ENCODE measurements at regions not wholly inside any gene's neighbourhood (a gene's known extent, or its start where the extent isn't known, plus 50 kb on each side); places are given as distances from the start of the nearest gene placed in this dataset.

GRCh38 chr2:226611196-226611943 lies 188.2 kb downstream of the IRS1 start:
- no peak overlapping the region for H3K4me3 ChIP-seq
- no peak for TF ChIP-seq CTCF (IDR thresholded peaks at IDR 0.05)
- no peak for DNase-seq (ENCODE audit: low spot score)
- H3K27ac ChIP-seq, result no peak overlapping the region

DNA sequence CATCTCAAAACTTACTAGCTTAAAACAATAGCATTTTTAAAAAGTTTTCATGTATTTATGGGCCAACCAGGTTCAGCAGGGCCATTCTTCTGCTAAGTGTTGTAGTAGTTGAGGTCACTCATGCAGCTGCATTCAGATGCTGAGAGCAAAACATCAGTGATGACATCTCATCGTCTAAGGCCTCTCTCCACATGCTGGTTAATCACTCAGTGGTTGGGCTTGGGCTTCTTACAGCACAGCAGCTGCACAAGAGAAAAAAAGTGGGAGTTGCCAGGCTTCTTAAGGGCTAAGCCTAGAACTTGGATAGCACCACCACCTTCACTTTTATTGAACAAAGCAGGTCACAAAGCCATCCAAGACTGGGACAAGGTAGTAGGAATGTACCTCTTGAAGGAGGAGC lies 190.3 kb downstream of the IRS1 start:
- Histone ChIP-seq H3K27ac (no peak overlapping the region), H3K4me3 (no peak overlapping the region)
- no peak for DNase-seq (ENCODE audit: low spot score)
- TF ChIP-seq CTCF (IDR thresholded peaks at IDR 0.05), result no peak

- no peak overlapping the region for H3K4me3 ChIP-seq
- no peak overlapping the region for H3K27ac ChIP-seq
- no peak for DNase-seq (ENCODE audit: low spot score)
- no peak for TF ChIP-seq CTCF (IDR thresholded peaks at IDR 0.05)
Observed at GRCh38 chr2:226608451-226608850, 191.2 kb downstream of the IRS1 start.

DNA sequence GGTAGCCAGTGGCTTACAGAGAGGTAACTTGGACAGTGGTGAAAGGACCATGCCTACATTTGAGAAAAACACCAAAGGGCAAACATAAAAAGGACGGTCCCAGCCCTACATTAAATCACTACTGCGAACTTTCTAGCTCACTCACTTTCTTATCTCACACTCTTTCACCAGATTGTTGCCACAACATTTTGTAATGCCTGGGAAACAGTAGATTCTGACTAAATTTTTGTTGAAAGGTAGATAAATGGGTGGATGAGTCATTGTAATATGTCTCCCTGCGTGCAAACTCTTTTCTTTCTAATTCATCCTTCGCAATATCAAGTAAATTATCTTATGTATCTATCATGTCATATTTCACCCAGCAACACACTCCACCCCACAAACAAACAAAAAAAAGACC lies 192.2 kb downstream of the IRS1 start:
- TF ChIP-seq CTCF (IDR thresholded peaks at IDR 0.05), result no peak
- H3K27ac ChIP-seq, result no peak overlapping the region
- no peak overlapping the region for H3K4me3 ChIP-seq
- DNase-seq (ENCODE audit: low spot score), result no peak

DNA sequence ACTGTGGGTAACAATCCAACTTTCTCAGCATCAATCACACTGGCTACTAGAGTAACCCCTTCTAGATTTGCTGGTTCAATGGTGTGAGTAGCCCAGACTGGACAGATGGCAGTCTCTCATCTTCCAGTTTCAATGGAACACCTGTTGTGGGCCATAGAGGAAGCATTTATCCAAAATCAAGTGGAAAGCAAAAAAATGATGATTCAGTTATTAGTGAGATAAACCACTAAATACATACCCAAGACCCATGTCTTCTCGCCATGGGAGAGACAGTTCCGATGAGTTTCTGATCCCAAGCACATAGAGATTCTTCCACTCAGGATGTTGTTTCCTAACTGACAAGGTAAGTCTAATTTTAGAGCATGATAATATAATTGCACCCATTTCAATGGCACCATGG lies 194.0 kb downstream of the IRS1 start:
- Histone ChIP-seq H3K27ac (no peak overlapping the region), H3K4me3 (no peak overlapping the region)
- no peak for DNase-seq (ENCODE audit: low spot score)
- no peak for TF ChIP-seq CTCF (IDR thresholded peaks at IDR 0.05)

DNA sequence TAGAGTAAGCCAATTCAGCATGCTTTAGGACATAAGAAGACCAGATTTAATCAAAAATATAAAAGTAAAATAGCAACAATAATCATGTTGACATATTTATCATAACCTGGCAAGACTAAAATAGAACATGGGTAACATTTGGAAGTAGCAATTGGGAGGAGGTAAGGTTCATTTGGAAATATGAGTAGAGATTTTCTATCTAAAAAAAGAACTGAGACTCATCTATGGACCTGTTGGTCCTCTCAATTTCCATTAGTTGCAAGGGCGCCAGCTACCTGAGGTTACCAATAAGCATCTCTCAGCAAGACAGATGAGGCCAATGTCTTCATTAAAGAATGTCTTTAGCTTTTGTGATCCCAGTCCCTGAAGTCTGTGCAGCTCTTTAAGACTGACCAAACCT lies 196.0 kb downstream of the IRS1 start:
- H3K4me3 ChIP-seq, result no peak overlapping the region
- DNase-seq (ENCODE audit: low spot score), result no peak
- H3K27ac ChIP-seq, result no peak overlapping the region
- TF ChIP-seq CTCF (IDR thresholded peaks at IDR 0.05), result no peak

DNA sequence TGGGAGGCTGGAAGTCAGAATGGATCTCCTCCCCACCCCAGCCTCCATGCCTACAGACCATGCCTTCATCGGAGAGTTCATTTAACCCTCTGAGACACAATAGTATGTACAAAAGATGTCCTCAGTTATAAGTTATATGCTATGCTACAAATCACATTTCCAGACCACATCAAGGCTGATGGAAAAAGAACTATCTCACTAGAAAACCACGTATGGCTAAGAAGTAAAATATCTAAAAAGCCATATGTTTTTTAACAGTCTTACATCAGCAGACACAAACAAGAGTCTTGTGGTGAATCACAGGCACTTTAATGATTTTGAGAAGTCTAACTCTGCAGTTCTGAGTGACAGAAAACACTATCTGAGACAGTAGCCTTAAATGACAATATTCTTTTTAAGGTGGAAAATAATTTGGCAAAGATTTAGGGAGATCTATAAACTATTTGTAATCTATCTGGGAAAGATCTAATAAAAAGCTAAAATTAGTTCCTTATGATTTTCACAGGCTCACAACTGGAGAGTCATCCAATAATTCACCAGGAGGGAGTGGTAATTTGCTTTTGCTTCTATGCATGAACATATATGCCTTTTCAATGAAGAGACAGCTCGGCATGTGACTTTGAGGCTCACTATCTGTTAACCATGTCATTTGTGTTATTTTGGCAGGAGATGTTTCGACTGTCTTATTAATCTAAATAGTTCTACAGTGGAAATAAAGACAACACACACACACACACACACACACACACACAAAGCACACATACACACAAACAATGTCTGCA lies 197.5 kb downstream of the IRS1 start:
- DNase-seq (ENCODE audit: low spot score), result no peak
- Histone ChIP-seq H3K4me3 (no peak overlapping the region), H3K27ac (no peak overlapping the region)
- TF ChIP-seq CTCF (IDR thresholded peaks at IDR 0.05), result no peak

Data from coronary artery (tissue), 2 donors.